ENCODE measurements at regions not wholly inside any gene's neighbourhood (a gene's known extent, or its start where the extent isn't known, plus 50 kb on each side); places are given as distances from the start of the nearest gene placed in this dataset.

- TF ChIP-seq CTCF (IDR thresholded peaks at IDR 0.05; ENCODE audit: unreplicated experiment), result no peak
- no peak for DNase-seq (ENCODE audit: low spot score)
- H3K27ac Mint-ChIP-seq (ENCODE audit: unreplicated experiment), result no peak overlapping the region
- no peaks in the 10 kb centered on the region for H3K27me3 Mint-ChIP-seq (ENCODE audit: unreplicated experiment)
- H3K4me3 Mint-ChIP-seq (ENCODE audit: unreplicated experiment), result no peak overlapping the region
- no peaks in the 10 kb centered on the region for H3K36me3 Mint-ChIP-seq (ENCODE audit: low read depth, unreplicated experiment)
- H3K4me1 Mint-ChIP-seq (ENCODE audit: unreplicated experiment), result no peaks in the 10 kb centered on the region
- H3K9me3 Mint-ChIP-seq (ENCODE audit: unreplicated experiment), result no peaks in the 10 kb centered on the region
Measured at GRCh38 chr9:79140751-79141150, 431.0 kb upstream of the TLE4 start.

GRCh38 chr9:79143211-79143610 lies 428.6 kb upstream of the TLE4 start:
- H3K27ac Mint-ChIP-seq (ENCODE audit: unreplicated experiment), result no peak overlapping the region
- no peaks in the 10 kb centered on the region for H3K4me1 Mint-ChIP-seq (ENCODE audit: unreplicated experiment)

GRCh38 chr9:79145442-79145841 lies 426.3 kb upstream of the TLE4 start:
- Mint-ChIP-seq H3K4me1 (ENCODE audit: unreplicated experiment) (no peaks in the 10 kb centered on the region), H3K36me3 (ENCODE audit: low read depth, unreplicated experiment) (no peaks in the 10 kb centered on the region), H3K27me3 (ENCODE audit: unreplicated experiment) (no peaks in the 10 kb centered on the region), H3K27ac (ENCODE audit: unreplicated experiment) (no peak overlapping the region), H3K9me3 (ENCODE audit: unreplicated experiment) (no peaks in the 10 kb centered on the region), H3K4me3 (ENCODE audit: unreplicated experiment) (no peak overlapping the region)
- TF ChIP-seq CTCF (IDR thresholded peaks at IDR 0.05; ENCODE audit: unreplicated experiment), result no peak
- no peak for DNase-seq (ENCODE audit: low spot score)

More at GRCh38 chr9:79143211-79143610, 428.6 kb upstream of the TLE4 start:
- no peaks in the 10 kb centered on the region for H3K27me3 Mint-ChIP-seq (ENCODE audit: unreplicated experiment)
- no peak for DNase-seq (ENCODE audit: low spot score)
- H3K9me3 Mint-ChIP-seq (ENCODE audit: unreplicated experiment), result no peaks in the 10 kb centered on the region
- no peak for TF ChIP-seq CTCF (IDR thresholded peaks at IDR 0.05; ENCODE audit: unreplicated experiment)
- no peaks in the 10 kb centered on the region for H3K36me3 Mint-ChIP-seq (ENCODE audit: low read depth, unreplicated experiment)
- H3K4me3 Mint-ChIP-seq (ENCODE audit: unreplicated experiment), result no peak overlapping the region

- DNase-seq (ENCODE audit: low spot score), result no peak
- no peaks in the 10 kb centered on the region for H3K4me1 Mint-ChIP-seq (ENCODE audit: unreplicated experiment)
- no peak for TF ChIP-seq CTCF (IDR thresholded peaks at IDR 0.05; ENCODE audit: unreplicated experiment)
- H3K27ac Mint-ChIP-seq (ENCODE audit: unreplicated experiment), result no peak overlapping the region
- H3K9me3 Mint-ChIP-seq (ENCODE audit: unreplicated experiment), result no peaks in the 10 kb centered on the region
- no peak overlapping the region for H3K4me3 Mint-ChIP-seq (ENCODE audit: unreplicated experiment)
- no peaks in the 10 kb centered on the region for H3K27me3 Mint-ChIP-seq (ENCODE audit: unreplicated experiment)
- no peaks in the 10 kb centered on the region for H3K36me3 Mint-ChIP-seq (ENCODE audit: low read depth, unreplicated experiment)
Measured at GRCh38 chr9:79149585-79149984, 422.2 kb upstream of the TLE4 start.

GRCh38 chr9:79151791-79152190 lies 420.0 kb upstream of the TLE4 start:
- Mint-ChIP-seq H3K9me3 (ENCODE audit: unreplicated experiment) (no peaks in the 10 kb centered on the region), H3K4me3 (ENCODE audit: unreplicated experiment) (no peak overlapping the region), H3K4me1 (ENCODE audit: unreplicated experiment) (no peaks in the 10 kb centered on the region), H3K36me3 (ENCODE audit: low read depth, unreplicated experiment) (no peaks in the 10 kb centered on the region), H3K27ac (ENCODE audit: unreplicated experiment) (no peak overlapping the region), H3K27me3 (ENCODE audit: unreplicated experiment) (no peaks in the 10 kb centered on the region)
- no peak for TF ChIP-seq CTCF (IDR thresholded peaks at IDR 0.05; ENCODE audit: unreplicated experiment)
- DNase-seq (ENCODE audit: low spot score), result no peak
